HepG2 (cell line): ENCODE measurements at regions not wholly inside any gene's neighbourhood (a gene's known extent, or its start where the extent isn't known, plus 50 kb on each side); places are given as distances from the start of the nearest gene placed in this dataset.

ENCODE experiments used
- AKAP8 ChIP-seq: sonication (generic); formaldehyde crosslinking; IDR thresholded peaks from 2 replicates; pipeline ENCODE4 v1.5.1; 2020; ENCODE audit warnings: mild to moderate bottlenecking, missing genetic modification reagents
- ATM ChIP-seq: fragments of 450-650 bp; IDR thresholded peaks from 2 replicates; pipeline ENCODE4 v1.7.1; 2017; ENCODE audit warnings: mild to moderate bottlenecking, borderline replicate concordance
- EZH2 ChIP-seq: conservative IDR thresholded peaks from 2 replicates; pipeline ENCODE4 v1.6.1; 2012; ENCODE audit warnings: mild to moderate bottlenecking, low read depth, low read length, moderate library complexity
- FOXA1 ChIP-seq, 2 experiments: fragments of 450-650 bp in 1 of 2; sonication (generic) in 1 of 2; formaldehyde crosslinking in 1 of 2; IDR thresholded peaks; 2 replicates each; pipeline versions ENCODE4 v1.4.0 to v1.6.1; 2016 to 2020; ENCODE audit warnings: missing genetic modification reagents in 1 of 2
- MED8 ChIP-seq: sonication (generic); formaldehyde crosslinking; IDR thresholded peaks from 2 replicates; pipeline ENCODE4 v1.8.1; 2023; ENCODE audit warnings: mild to moderate bottlenecking, missing genetic modification reagents; ENCODE audit not compliant: insufficient replicate concordance
- NPAS2 ChIP-seq: sonication (generic); formaldehyde crosslinking; IDR thresholded peaks from 2 replicates; pipeline ENCODE4 v1.8.0; 2022; ENCODE audit warnings: mild to moderate bottlenecking, missing genetic modification reagents, borderline replicate concordance
- POLR2A ChIP-seq, 2 experiments: IDR thresholded peaks; 2 replicates each; pipeline ENCODE4 v1.6.1; 2011; ENCODE audit warnings: low read depth in 2 of 2, low read length in 2 of 2, mild to moderate bottlenecking in 1 of 2, moderate library complexity in 1 of 2; ENCODE audit not compliant: insufficient read depth in 1 of 2
- POLR2AphosphoS5 ChIP-seq: IDR thresholded peaks from 2 replicates; pipeline ENCODE4 v1.6.1; 2012; ENCODE audit warnings: low read depth, low read length
- TGIF2 ChIP-seq: IDR thresholded peaks from 2 replicates; pipeline ENCODE4 v1.6.1; 2016; ENCODE audit warnings: control low read depth, missing compliant biosample characterization
- ZNF251 ChIP-seq: sonication (generic); formaldehyde crosslinking; IDR thresholded peaks from 2 replicates; pipeline ENCODE4 v1.9.0; 2021; ENCODE audit warnings: mild to moderate bottlenecking, missing genetic modification reagents
- TF ChIP-seq, protein P1 (sequence below): sonication (generic); formaldehyde crosslinking; IDR thresholded peaks from 2 replicates; pipeline ENCODE4 v1.9.0; 2021; ENCODE audit warnings: missing genetic modification reagents, mild to moderate bottlenecking, borderline replicate concordance
- TF ChIP-seq, protein P2 (sequence below): sonication (generic); formaldehyde crosslinking; IDR thresholded peaks from 2 replicates; pipeline ENCODE4 v1.5.0; 2020; ENCODE audit warnings: mild to moderate bottlenecking, missing genetic modification reagents
- TF ChIP-seq, protein P3 (sequence below): sonication (generic); formaldehyde crosslinking; IDR thresholded peaks from 2 replicates; pipeline ENCODE4 v1.5.0; 2020; ENCODE audit warnings: mild to moderate bottlenecking, missing genetic modification reagents, moderate library complexity

DNA sequence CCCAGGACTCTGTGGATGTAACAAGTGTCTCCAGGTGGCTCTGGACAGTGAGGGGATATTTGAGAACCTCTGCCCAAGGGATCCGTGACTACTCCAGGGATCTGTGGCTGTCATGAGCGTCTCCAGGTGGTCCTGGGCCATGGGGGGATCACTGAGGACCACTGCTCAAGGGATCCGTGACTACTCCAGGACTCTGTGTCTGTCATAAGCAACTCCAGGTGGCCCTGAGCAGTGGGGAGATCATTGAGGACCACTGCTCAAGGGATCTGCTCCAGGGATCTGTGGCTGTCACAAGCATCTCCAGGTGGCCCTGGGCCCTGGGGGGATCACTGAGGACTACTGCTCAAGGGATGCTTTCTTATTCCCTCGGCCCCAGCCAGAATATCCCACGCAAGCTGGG is 133.2 kb upstream of the ADARB2 start:
- TF ChIP-seq TGIF2 (CRISPR knock-in tag), result no peak
- TF ChIP-seq POLR2A (IDR thresholded peaks at IDR 0.05; ENCODE audit: insufficient read depth in 1 of 2, low read depth in 2 of 2, low read length in 2 of 2), result no peak
- no peak for TF ChIP-seq ZNF251
- no peak for TF ChIP-seq NPAS2 (CRISPR knock-in tag)
- no peak for TF ChIP-seq ATM
- TF ChIP-seq, protein P1, sequence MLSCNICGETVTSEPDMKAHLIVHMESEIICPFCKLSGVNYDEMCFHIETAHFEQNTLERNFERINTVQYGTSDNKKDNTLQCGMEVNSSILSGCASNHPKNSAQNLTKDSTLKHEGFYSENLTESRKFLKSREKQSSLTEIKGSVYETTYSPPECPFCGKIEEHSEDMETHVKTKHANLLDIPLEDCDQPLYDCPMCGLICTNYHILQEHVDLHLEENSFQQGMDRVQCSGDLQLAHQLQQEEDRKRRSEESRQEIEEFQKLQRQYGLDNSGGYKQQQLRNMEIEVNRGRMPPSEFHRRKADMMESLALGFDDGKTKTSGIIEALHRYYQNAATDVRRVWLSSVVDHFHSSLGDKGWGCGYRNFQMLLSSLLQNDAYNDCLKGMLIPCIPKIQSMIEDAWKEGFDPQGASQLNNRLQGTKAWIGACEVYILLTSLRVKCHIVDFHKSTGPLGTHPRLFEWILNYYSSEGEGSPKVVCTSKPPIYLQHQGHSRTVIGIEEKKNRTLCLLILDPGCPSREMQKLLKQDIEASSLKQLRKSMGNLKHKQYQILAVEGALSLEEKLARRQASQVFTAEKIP, result no peak
- TF ChIP-seq EZH2, result no peak
- TF ChIP-seq, protein P2, sequence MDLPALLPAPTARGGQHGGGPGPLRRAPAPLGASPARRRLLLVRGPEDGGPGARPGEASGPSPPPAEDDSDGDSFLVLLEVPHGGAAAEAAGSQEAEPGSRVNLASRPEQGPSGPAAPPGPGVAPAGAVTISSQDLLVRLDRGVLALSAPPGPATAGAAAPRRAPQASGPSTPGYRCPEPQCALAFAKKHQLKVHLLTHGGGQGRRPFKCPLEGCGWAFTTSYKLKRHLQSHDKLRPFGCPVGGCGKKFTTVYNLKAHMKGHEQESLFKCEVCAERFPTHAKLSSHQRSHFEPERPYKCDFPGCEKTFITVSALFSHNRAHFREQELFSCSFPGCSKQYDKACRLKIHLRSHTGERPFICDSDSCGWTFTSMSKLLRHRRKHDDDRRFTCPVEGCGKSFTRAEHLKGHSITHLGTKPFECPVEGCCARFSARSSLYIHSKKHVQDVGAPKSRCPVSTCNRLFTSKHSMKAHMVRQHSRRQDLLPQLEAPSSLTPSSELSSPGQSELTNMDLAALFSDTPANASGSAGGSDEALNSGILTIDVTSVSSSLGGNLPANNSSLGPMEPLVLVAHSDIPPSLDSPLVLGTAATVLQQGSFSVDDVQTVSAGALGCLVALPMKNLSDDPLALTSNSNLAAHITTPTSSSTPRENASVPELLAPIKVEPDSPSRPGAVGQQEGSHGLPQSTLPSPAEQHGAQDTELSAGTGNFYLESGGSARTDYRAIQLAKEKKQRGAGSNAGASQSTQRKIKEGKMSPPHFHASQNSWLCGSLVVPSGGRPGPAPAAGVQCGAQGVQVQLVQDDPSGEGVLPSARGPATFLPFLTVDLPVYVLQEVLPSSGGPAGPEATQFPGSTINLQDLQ (CRISPR knock-in tag), result no peak
- TF ChIP-seq, protein P3, sequence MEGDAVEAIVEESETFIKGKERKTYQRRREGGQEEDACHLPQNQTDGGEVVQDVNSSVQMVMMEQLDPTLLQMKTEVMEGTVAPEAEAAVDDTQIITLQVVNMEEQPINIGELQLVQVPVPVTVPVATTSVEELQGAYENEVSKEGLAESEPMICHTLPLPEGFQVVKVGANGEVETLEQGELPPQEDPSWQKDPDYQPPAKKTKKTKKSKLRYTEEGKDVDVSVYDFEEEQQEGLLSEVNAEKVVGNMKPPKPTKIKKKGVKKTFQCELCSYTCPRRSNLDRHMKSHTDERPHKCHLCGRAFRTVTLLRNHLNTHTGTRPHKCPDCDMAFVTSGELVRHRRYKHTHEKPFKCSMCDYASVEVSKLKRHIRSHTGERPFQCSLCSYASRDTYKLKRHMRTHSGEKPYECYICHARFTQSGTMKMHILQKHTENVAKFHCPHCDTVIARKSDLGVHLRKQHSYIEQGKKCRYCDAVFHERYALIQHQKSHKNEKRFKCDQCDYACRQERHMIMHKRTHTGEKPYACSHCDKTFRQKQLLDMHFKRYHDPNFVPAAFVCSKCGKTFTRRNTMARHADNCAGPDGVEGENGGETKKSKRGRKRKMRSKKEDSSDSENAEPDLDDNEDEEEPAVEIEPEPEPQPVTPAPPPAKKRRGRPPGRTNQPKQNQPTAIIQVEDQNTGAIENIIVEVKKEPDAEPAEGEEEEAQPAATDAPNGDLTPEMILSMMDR (CRISPR knock-in tag), result no peak
- no peak for TF ChIP-seq FOXA1 (IDR thresholded peaks at IDR 0.05)
- no peak for TF ChIP-seq FOXA1 (CRISPR knock-in tag; IDR thresholded peaks at IDR 0.05)
- TF ChIP-seq POLR2AphosphoS5, result no peak
- TF ChIP-seq MED8 (CRISPR knock-in tag), result no peak
- no peak for TF ChIP-seq AKAP8 (CRISPR knock-in tag)
